ENCODE measurements at regions not wholly inside any gene's neighbourhood (a gene's known extent, or its start where the extent isn't known, plus 50 kb on each side); places are given as distances from the start of the nearest gene placed in this dataset.
A peak's percentile ranks its signal among the peaks of the same experiment; 100 is the strongest.

DNA sequence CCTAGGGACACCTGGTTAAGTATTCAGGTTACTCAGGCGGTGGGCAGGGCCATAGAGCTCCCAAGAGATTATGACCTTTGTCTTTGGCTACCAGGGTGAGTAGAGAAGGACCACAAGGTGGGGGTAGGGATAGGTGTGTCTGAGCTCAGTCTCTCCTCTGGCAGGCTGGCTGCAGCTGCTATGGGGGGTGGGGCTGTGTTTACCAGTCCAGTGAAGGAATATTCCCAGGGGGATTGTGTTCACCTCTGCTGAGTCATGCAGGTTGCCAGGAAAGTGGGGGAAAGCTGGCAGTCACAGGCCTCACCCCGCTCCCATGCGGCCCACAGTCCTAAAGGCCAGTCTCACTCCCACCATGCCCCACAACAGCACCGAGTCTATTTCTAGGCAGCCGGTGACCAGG is 53.6 kb upstream of the POU5F2 start:
- Histone ChIP-seq H3K27ac (no peak overlapping the region), H3K36me3 (no peaks in the 10 kb centered on the region), H3K4me3 (no peak overlapping the region), H3K27me3 (ENCODE audit: low read depth) (no peaks in the 10 kb centered on the region), H3K9me3 (no peaks in the 10 kb centered on the region), H3K4me1 (peaks cover 18% of the 10 kb centered on the region)
- TF ChIP-seq, protein P1, sequence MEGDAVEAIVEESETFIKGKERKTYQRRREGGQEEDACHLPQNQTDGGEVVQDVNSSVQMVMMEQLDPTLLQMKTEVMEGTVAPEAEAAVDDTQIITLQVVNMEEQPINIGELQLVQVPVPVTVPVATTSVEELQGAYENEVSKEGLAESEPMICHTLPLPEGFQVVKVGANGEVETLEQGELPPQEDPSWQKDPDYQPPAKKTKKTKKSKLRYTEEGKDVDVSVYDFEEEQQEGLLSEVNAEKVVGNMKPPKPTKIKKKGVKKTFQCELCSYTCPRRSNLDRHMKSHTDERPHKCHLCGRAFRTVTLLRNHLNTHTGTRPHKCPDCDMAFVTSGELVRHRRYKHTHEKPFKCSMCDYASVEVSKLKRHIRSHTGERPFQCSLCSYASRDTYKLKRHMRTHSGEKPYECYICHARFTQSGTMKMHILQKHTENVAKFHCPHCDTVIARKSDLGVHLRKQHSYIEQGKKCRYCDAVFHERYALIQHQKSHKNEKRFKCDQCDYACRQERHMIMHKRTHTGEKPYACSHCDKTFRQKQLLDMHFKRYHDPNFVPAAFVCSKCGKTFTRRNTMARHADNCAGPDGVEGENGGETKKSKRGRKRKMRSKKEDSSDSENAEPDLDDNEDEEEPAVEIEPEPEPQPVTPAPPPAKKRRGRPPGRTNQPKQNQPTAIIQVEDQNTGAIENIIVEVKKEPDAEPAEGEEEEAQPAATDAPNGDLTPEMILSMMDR (IDR thresholded peaks at IDR 0.05): no peak
- intact Hi-C loops (cut with DNase I): no loop called here
- DNase-seq (no peak), ATAC-seq (no peak)

GRCh38 chr5:93793159-93793781 is 51.9 kb upstream of the POU5F2 start:
- intact Hi-C loops (cut with DNase I): no loop called here
- no peak for DNase-seq
- Histone ChIP-seq H3K9me3 (no peaks in the 10 kb centered on the region), H3K27ac (no peak overlapping the region), H3K36me3 (no peaks in the 10 kb centered on the region), H3K4me3 (no peak overlapping the region), H3K27me3 (ENCODE audit: low read depth) (no peaks in the 10 kb centered on the region), H3K4me1 (peaks cover 18% of the 10 kb centered on the region)
- ATAC-seq: no peak
- TF ChIP-seq, protein P1 (IDR thresholded peaks at IDR 0.05): no peak

GRCh38 chr5:93791518-93791972 is 50.1 kb upstream of the POU5F2 start:
- Histone ChIP-seq H3K4me1 (peaks cover 18% of the 10 kb centered on the region), H3K27ac (no peak overlapping the region), H3K36me3 (no peaks in the 10 kb centered on the region), H3K4me3 (no peak overlapping the region), H3K27me3 (ENCODE audit: low read depth) (no peaks in the 10 kb centered on the region), H3K9me3 (no peaks in the 10 kb centered on the region)
- intact Hi-C loops (cut with DNase I): no loop called here
- peak in 1 of 2 donors; percentile 63 for ATAC-seq
- TF ChIP-seq, protein P1 (IDR thresholded peaks at IDR 0.05): no peak
- DNase-seq: no peak
